ENCODE measurements at regions not wholly inside any gene's neighbourhood (a gene's known extent, or its start where the extent isn't known, plus 50 kb on each side); places are given as distances from the start of the nearest gene placed in this dataset.

DNA sequence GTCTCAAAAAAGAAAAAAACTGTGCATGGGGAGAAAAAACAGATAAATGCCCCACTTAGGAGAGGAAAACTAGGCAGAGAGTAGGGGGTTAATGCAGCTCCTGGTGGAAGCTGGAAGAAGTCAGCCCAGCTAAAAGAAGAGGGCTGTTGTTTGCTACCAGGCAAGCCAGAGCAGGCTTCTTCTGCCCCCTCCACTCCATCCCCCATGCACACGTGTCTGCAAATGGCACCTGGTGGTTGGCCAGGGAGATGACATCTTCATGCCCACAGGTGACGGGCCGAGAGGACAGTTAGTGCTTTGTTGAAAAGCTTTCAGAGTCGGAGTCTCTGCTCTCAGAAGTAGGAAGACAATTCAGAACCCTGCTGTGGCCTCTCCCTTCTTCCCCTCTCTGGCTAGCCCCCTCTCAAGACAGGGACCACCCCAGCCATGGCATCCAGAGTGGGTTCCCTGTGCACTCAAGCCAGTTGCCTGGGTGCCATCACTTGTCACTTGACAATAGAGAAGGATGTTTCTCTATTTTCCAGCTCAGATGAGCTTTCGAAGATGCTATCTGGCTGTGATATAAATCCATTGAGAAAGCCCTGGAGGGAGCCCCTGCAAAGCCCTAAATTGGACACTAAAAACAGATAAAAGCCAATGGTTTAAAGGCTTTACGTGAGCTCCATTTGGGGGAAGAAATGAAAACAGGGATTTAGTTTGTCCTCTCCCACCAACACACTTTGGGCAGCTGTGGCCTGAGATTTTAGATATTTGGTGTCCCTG is 142.0 kb downstream of the TRIM29 start:
- H3K4me3 ChIP-seq (replicated peaks; ENCODE audit: low read depth, low read length), result no peak overlapping the region
- DNase-seq (ENCODE audit: extremely low read depth, low read depth), result no peak
- TF ChIP-seq, protein P1, sequence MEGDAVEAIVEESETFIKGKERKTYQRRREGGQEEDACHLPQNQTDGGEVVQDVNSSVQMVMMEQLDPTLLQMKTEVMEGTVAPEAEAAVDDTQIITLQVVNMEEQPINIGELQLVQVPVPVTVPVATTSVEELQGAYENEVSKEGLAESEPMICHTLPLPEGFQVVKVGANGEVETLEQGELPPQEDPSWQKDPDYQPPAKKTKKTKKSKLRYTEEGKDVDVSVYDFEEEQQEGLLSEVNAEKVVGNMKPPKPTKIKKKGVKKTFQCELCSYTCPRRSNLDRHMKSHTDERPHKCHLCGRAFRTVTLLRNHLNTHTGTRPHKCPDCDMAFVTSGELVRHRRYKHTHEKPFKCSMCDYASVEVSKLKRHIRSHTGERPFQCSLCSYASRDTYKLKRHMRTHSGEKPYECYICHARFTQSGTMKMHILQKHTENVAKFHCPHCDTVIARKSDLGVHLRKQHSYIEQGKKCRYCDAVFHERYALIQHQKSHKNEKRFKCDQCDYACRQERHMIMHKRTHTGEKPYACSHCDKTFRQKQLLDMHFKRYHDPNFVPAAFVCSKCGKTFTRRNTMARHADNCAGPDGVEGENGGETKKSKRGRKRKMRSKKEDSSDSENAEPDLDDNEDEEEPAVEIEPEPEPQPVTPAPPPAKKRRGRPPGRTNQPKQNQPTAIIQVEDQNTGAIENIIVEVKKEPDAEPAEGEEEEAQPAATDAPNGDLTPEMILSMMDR (IDR thresholded peaks at IDR 0.05; ENCODE audit: low read depth, low read length, missing control alignments), result no peak

DNA sequence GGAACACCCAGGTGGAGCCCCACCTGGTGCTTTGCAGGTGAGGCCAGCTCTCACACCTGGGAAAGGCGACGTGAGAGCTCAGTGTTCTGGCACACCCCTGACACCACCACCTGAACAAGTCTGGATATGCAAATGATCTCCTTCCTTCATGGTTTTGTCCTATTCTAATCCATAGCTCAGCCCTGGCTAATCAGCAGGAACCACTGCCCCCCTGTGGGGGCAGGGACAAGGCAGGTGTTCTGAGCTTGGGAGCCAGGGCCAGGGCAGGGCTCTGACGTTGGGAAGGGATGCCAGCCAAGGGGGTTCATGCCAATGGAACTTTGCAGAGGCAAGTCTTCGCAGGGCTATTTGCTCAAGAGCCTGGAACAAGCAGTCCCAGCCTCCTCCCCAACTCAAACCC is 144.2 kb downstream of the TRIM29 start:
- TF ChIP-seq, protein P1 (IDR thresholded peaks at IDR 0.05; ENCODE audit: low read depth, low read length, missing control alignments), result no peak
- no peak overlapping the region for H3K4me3 ChIP-seq (replicated peaks; ENCODE audit: low read depth, low read length)
- DNase-seq (ENCODE audit: extremely low read depth, low read depth), result no peak

DNA sequence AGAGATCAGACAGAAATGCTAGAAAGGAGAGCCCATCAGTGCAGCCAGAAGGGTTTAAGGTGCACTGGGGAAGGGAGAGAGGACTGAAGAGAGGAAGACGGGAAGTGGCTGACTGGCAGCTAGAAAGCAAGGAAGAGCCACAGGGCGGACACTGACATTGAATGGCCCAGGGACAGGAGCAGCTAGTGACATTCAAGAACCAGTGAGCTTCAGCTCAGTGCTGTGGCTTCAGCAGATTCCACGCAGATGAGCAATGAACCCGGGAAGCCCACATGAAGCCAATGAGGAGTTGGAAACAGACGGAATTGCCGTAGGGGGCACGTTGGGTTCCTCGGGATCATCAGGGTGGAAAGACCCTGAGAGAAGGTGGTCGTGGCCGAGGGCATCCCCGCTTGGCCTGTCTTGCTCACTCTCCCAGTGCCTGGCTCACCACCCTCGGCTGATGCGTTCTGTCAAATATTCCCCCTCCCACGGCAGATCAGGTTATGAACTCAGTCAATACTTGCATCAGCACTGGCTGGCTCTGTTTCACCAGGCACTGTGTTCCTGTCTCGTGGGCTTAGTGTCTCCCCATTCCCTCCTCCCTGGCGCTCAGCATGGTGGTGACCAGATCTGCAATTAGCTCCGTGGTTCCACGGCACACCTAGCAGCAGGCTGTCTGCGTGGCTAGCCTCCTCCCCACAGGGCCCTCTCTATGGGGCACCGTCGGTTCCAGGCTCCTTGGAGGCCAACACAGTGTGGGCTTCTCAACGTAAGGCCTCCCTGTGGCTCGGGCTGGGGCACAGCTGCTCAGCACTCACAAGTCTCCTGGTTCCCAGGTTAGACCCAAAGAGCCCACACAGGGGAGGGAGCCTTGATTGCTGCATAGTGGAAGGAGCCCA is 145.5 kb downstream of the TRIM29 start:
- no peak for DNase-seq (ENCODE audit: extremely low read depth, low read depth)
- no peak overlapping the region for H3K4me3 ChIP-seq (replicated peaks; ENCODE audit: low read depth, low read length)
- TF ChIP-seq, protein P1 (IDR thresholded peaks at IDR 0.05; ENCODE audit: low read depth, low read length, missing control alignments), result no peak

DNA sequence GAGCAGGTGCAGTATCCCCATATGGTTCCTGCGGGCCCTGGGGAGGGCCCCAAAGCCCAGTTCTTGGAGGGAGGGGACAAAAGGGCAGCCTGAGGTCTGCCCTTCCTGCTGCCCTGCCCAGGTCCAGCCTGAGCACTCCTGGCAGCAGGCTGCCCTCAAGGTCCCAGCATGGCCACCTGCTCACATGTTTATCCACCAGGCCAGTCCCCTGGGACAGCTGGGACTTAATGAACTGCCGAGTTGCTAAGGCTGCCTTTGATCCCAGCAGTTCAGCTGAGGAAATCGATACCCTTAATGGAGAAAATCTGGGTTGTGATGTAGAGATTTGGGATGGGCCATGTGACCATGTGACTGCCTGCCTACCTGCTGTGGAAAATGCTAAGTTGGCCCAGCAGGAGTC is 146.2 kb downstream of the TRIM29 start:
- TF ChIP-seq, protein P1 (IDR thresholded peaks at IDR 0.05; ENCODE audit: low read depth, low read length, missing control alignments), result no peak
- no peak for DNase-seq (ENCODE audit: extremely low read depth, low read depth)
- H3K4me3 ChIP-seq (replicated peaks; ENCODE audit: low read depth, low read length), result no peak overlapping the region

DNA sequence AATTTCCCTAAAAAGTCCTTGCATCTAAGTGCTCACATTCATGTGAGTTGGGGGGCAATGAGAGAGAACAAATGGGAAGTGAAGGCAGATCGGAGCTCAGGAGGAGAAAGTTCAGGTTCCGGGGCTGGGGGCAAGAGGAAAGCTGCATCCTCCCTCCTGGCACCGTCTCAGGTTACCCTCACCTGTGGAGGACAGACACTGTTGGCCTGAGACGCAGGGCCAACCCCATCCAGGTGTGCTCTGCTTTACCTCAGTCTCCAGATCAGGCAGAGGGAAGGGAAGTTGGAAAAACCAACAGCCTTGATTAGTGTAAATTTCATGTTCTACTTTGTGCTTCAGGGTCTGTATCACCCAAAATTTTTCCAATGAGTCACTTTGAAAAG is 146.9 kb downstream of the TRIM29 start:
- TF ChIP-seq, protein P1 (IDR thresholded peaks at IDR 0.05; ENCODE audit: low read depth, low read length, missing control alignments), result no peak

DNA sequence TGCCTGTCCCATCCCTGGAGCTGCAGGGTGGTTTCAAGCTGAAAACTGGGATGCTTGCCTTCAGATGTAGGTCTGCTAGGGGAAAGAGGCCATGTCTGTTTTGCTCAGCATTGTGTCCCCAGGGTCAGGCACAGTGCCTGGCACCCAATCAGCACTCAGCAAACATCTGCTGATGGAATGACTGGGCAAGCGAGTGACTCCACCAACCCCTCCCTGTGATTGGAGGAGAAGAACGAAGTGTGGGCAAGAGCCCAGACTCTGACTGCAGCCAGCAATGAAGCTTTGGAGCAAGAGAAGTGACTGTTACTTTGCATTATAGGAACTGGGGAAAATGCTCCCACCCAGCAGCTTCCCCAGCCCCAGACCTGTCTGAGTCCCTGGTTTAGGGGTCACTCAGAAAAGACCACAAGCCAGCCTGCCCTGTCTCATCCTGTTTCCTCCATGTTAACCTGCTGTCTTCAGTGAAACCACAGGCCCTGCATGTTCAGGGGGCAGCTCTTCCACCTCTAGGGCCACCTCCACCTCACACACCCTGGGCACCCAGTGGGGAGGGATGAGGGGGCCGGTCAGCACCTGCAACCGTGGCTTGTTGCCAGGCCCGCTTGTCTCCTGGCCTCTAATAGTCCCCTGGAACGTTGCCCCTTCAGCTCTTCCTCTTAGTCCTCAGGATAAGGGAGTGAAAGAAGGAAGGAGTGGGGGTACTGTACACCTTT is 147.4 kb downstream of the TRIM29 start:
- peak; percentile 7 for DNase-seq (ENCODE audit: extremely low read depth, low read depth)
- TF ChIP-seq, protein P1 (IDR thresholded peaks at IDR 0.05; ENCODE audit: low read depth, low read length, missing control alignments), result no peak

More for the DNA sequence above, 146.9 kb downstream of the TRIM29 start:
- no peak for DNase-seq (ENCODE audit: extremely low read depth, low read depth)
- no peak overlapping the region for H3K4me3 ChIP-seq (replicated peaks; ENCODE audit: low read depth, low read length)

More for the DNA sequence above, 147.4 kb downstream of the TRIM29 start:
- H3K4me3 ChIP-seq (replicated peaks; ENCODE audit: low read depth, low read length), result no peak overlapping the region

Measured in HFF-Myc (cell line).